MCF 10A (cell line): ENCODE measurements at regions not wholly inside any gene's neighbourhood (a gene's known extent, or its start where the extent isn't known, plus 50 kb on each side); places are given as distances from the start of the nearest gene placed in this dataset.
A peak's percentile ranks its signal among the peaks of the same experiment; 100 is the strongest.
"Not testable (repeated sequence)": the region's sequence is repeated elsewhere in the genome, so short reads cannot be mapped to it uniquely, and the experiment has no call there.

ENCODE experiments used
- BruUV-seq: library from RNA; stranded (reverse); fragments of 400-500 nt; replicated peaks from 2 replicates; lab custom pipeline; 2021; lab: Mats Ljungman, UMichigan
- CTCF ChIA-PET: fragments of 300-600 bp; sonication (Branson Sonifier 250); formaldehyde crosslinking; extraction: SDS; loops from one replicate; lab custom pipeline; 2021; ENCODE audit warnings: antibody characterized with exemption, inconsistent platforms; lab: Yijun Ruan, JAX
- POLR2A ChIA-PET: fragments of 300-600, 350-650 bp; sonication (Branson Sonifier 250); formaldehyde crosslinking; extraction: SDS; loops from one replicate; lab custom pipeline; 2020; ENCODE audit warnings: antibody characterized with exemption, inconsistent platforms; lab: Yijun Ruan, JAX
- DNase-seq: peaks from one replicate; pipeline ENCODE4 v3.0.0-alpha.2; 2018; ENCODE audit not compliant: unreplicated experiment
- H3K27ac Mint-ChIP-seq: one replicate; pipeline ENCODE4 v1.8.0; 2022; ENCODE audit warnings: mild to moderate bottlenecking, low read depth, mixed read lengths; ENCODE audit not compliant: unreplicated experiment
- H3K27me3 Mint-ChIP-seq: one replicate; pipeline ENCODE4 v1.8.0; 2022; ENCODE audit warnings: mixed read lengths; ENCODE audit not compliant: insufficient read depth, unreplicated experiment
- H3K36me3 Mint-ChIP-seq: one replicate; pipeline ENCODE4 v1.8.0; 2022; ENCODE audit warnings: mild to moderate bottlenecking, moderate library complexity, mixed read lengths; ENCODE audit not compliant: insufficient read depth, unreplicated experiment
- H3K4me1 Mint-ChIP-seq: one replicate; pipeline ENCODE4 v1.8.0; 2022; ENCODE audit warnings: mixed read lengths; ENCODE audit not compliant: insufficient read depth, unreplicated experiment
- H3K4me3 Mint-ChIP-seq: one replicate; pipeline ENCODE4 v1.8.0; 2022; ENCODE audit warnings: mild to moderate bottlenecking, moderate library complexity, mixed read lengths; ENCODE audit not compliant: unreplicated experiment
- H3K9me3 Mint-ChIP-seq: one replicate; pipeline ENCODE4 v1.8.0; 2022; ENCODE audit warnings: mixed read lengths; ENCODE audit not compliant: unreplicated experiment
- CTCF ChIP-seq: fragments of 200-600 bp; IDR thresholded peaks from one replicate; pipeline ENCODE4 v1.8.0; 2022; ENCODE audit warnings: antibody characterized with exemption, mild to moderate bottlenecking; ENCODE audit not compliant: unreplicated experiment
- intact Hi-C: fragments of 100-400 bp; cut with micrococcal nuclease; formaldehyde crosslinking; loops from 2 replicates; pipeline ENCODE4 v1.14.1; 2022

GRCh38 chr9:78172610-78173009 is 63.3 kb upstream of the CEP78 start:
- H3K36me3 Mint-ChIP-seq, H3K4me1 Mint-ChIP-seq, intact Hi-C loops, BruUV-seq, H3K27me3 Mint-ChIP-seq, POLR2A ChIA-PET, DNase-seq, H3K27ac Mint-ChIP-seq, H3K4me3 Mint-ChIP-seq, H3K9me3 Mint-ChIP-seq, CTCF ChIA-PET: not testable (repeated sequence)

- POLR2A ChIA-PET = interaction anchor here (0.5 kb wide), 1 partner anchor 165 kb away, joined by 3 read pairs; no protein-coding TSS in a partner anchor
- no peaks in the 10 kb centered on the region for H3K4me1 Mint-ChIP-seq
- H3K27me3 Mint-ChIP-seq = peaks cover 4% of the 10 kb centered on the region
- H3K27ac Mint-ChIP-seq = no peak overlapping the region
- no TSS peak for BruUV-seq
- no peaks in the 10 kb centered on the region for H3K9me3 Mint-ChIP-seq
- TF ChIP-seq CTCF = no peak
- no peak overlapping the region for H3K4me3 Mint-ChIP-seq
- H3K36me3 Mint-ChIP-seq = no peaks in the 10 kb centered on the region
- no peak for DNase-seq
- CTCF ChIA-PET = no interaction called here
- intact Hi-C loops = no loop called here
Measured at GRCh38 chr9:78171651-78172050, 64.2 kb upstream of the CEP78 start.

GRCh38 chr9:78169125-78169524 is 66.8 kb upstream of the CEP78 start:
- no peaks in the 10 kb centered on the region for H3K27me3 Mint-ChIP-seq
- no peaks in the 10 kb centered on the region for H3K4me1 Mint-ChIP-seq
- CTCF ChIA-PET = no interaction called here
- no TSS peak for BruUV-seq
- DNase-seq = no peak
- H3K36me3 Mint-ChIP-seq = no peaks in the 10 kb centered on the region
- intact Hi-C loops = no loop called here
- no peak for TF ChIP-seq CTCF
- no peak overlapping the region for H3K27ac Mint-ChIP-seq
- POLR2A ChIA-PET = interaction anchor here (0.6 kb wide), 1 partner anchor 16 kb away, joined by 4 read pairs; no protein-coding TSS in a partner anchor
- peaks cover 6% of the 10 kb centered on the region for H3K9me3 Mint-ChIP-seq
- H3K4me3 Mint-ChIP-seq = no peak overlapping the region

- no peak for TF ChIP-seq CTCF
- Mint-ChIP-seq H3K36me3 (no peaks in the 10 kb centered on the region), H3K9me3 (peaks cover 17% of the 10 kb centered on the region), H3K27ac (no peak overlapping the region), H3K4me3 (no peak overlapping the region), H3K27me3 (no peaks in the 10 kb centered on the region), H3K4me1 (no peaks in the 10 kb centered on the region)
- BruUV-seq = no TSS peak
- peak; percentile 7 for DNase-seq
- CTCF ChIA-PET = no interaction called here
- POLR2A ChIA-PET = interaction anchor here (0.6 kb wide), 1 partner anchor 18 kb away, joined by 6 read pairs; no protein-coding TSS in a partner anchor
- intact Hi-C loops = no loop called here
Measured at GRCh38 chr9:78167356-78167755, 68.5 kb upstream of the CEP78 start.

GRCh38 chr9:78163834-78164233 is 72.0 kb upstream of the CEP78 start:
- ChIA-PET CTCF (no interaction called here), POLR2A (no interaction called here)
- no peaks in the 10 kb centered on the region for H3K27me3 Mint-ChIP-seq
- no peaks in the 10 kb centered on the region for H3K4me1 Mint-ChIP-seq
- BruUV-seq = no TSS peak
- no peaks in the 10 kb centered on the region for H3K36me3 Mint-ChIP-seq
- peaks cover 17% of the 10 kb centered on the region for H3K9me3 Mint-ChIP-seq
- TF ChIP-seq CTCF = no peak
- no peak for DNase-seq
- no peak overlapping the region for H3K27ac Mint-ChIP-seq
- no peak overlapping the region for H3K4me3 Mint-ChIP-seq
- intact Hi-C loops = no loop called here
